GM18861 (cell line): ENCODE measurements at regions not wholly inside any gene's neighbourhood (a gene's known extent, or its start where the extent isn't known, plus 50 kb on each side); places are given as distances from the start of the nearest gene placed in this dataset.
"Not testable (repeated sequence)": the region's sequence is repeated elsewhere in the genome, so short reads cannot be mapped to it uniquely, and the experiment has no call there.

Experiments
- ATAC-seq: cut with Tn5 transposase; IDR thresholded peaks from one replicate; pipeline ENCODE4 v1.9.1; 2021; ENCODE audit not compliant: unreplicated experiment

- ATAC-seq, result not testable (repeated sequence)
Observed at GRCh38 chr17:77837072-77837471, 121.4 kb upstream of the TNRC6C start.

GRCh38 chr17:77837917-77838316 lies 120.6 kb upstream of the TNRC6C start:
- ATAC-seq, result no peak

- ATAC-seq, result no peak
Observed at GRCh38 chr17:77838748-77839697, 119.5 kb upstream of the TNRC6C start.

GRCh38 chr17:77839698-77840512 lies 118.6 kb upstream of the TNRC6C start:
- ATAC-seq, result no peak

GRCh38 chr17:77840513-77841165 lies 117.9 kb upstream of the TNRC6C start:
- no peak for ATAC-seq

GRCh38 chr17:77841742-77842527 lies 116.6 kb upstream of the TNRC6C start:
- no peak for ATAC-seq

GRCh38 chr17:77842528-77843147 lies 115.9 kb upstream of the TNRC6C start:
- ATAC-seq, result no peak

GRCh38 chr17:77843255-77843895 lies 115.1 kb upstream of the TNRC6C start:
- ATAC-seq, result peak; percentile 59

- ATAC-seq, result no peak
Observed at GRCh38 chr17:77843896-77844295, 114.6 kb upstream of the TNRC6C start.

- no peak for ATAC-seq
Observed at GRCh38 chr17:77844681-77845080, 113.8 kb upstream of the TNRC6C start.

- ATAC-seq, result no peak
Observed at GRCh38 chr17:77845541-77846225, 112.8 kb upstream of the TNRC6C start.

- no peak for ATAC-seq
Observed at GRCh38 chr17:77846531-77847085, 111.9 kb upstream of the TNRC6C start.

GRCh38 chr17:77847221-77848085 lies 111.0 kb upstream of the TNRC6C start:
- no peak for ATAC-seq

GRCh38 chr17:77848257-77848656 lies 110.2 kb upstream of the TNRC6C start:
- no peak for ATAC-seq

GRCh38 chr17:77849239-77849638 lies 109.3 kb upstream of the TNRC6C start:
- no peak for ATAC-seq

GRCh38 chr17:77851921-77852320 lies 106.6 kb upstream of the TNRC6C start:
- no peak for ATAC-seq

GRCh38 chr17:77852731-77853130 lies 105.8 kb upstream of the TNRC6C start:
- ATAC-seq, result no peak
